UCSD-AML1 (cell line): ENCODE measurements at regions not wholly inside any gene's neighbourhood (a gene's known extent, or its start where the extent isn't known, plus 50 kb on each side); places are given as distances from the start of the nearest gene placed in this dataset.

Experiments used
- DNase-seq: peaks from one replicate; lab custom pipeline; 2025; ENCODE audit not compliant: unreplicated experiment; lab: John Stamatoyannopoulos, UW

- no peak for DNase-seq
These were observed 59.5 kb downstream of the ZIC5 start for GRCh38 chr13:99911965-99912566.

- DNase-seq: no peak
These were observed 60.2 kb downstream of the ZIC5 start for GRCh38 chr13:99911069-99911964.

DNA sequence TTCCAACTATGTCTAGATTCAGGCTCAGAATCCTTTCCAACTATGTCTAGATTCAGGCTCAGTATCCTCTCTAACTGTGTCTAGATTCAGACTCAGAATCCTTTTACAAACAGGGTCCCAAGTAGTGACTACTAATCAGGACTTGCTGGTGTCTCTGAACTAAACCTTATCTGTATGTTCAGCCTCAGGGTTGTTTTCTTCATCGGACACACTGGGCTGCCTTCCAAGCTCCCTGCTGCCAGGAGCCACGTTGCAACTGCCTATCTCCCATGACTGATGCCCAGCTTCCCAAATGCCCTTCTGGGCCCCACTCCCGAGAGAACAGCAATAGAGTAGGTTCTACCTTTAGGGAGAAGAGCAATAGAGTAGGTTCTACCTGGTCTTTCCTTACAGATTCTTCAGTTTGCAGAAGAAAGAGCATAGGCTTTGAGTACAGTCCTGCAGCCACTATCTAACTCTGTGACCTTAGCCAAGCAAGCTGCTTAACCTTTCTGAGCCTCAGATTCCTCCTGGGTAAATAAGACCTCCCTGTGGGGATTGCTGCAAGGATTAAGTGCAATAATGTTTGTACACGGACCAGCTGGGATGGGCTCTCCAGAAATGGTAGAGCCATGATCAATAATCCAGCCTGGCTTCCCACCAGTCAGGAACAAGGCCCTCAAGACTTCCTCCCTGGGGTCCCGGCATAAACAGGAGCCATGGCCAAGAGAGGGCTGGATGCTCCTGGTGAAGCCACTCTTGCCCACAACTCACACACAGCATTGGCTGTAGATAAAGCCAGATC is 61.5 kb downstream of the ZIC5 start:
- no peak for DNase-seq

GRCh38 chr13:99909097-99909835 is 62.3 kb downstream of the ZIC5 start:
- no peak for DNase-seq

GRCh38 chr13:99908140-99908803 is 63.3 kb downstream of the ZIC5 start:
- no peak for DNase-seq

DNA sequence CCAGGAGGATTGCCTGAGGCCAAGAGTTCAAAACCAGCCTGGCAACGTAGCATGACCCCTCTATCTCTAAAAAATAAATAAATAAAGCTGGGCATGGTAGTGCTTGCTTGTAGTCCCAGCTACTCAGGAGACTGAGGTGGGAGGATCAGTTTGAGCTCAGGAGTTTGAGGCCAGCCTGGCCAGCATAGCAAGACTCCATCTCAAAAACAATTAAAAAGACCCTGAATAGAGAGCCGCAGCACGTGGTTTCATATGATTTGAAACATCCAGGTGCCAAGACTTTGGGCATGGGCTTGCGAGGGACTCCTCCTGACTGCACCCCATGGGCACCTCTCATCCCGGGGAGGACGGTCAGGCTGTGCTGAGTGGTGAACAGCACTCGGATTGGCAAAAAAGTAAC is 63.9 kb downstream of the ZIC5 start:
- no peak for DNase-seq

- no peak for DNase-seq
These were observed 64.5 kb downstream of the ZIC5 start for GRCh38 chr13:99907038-99907437.

- no peak for DNase-seq
These were observed 65.8 kb downstream of the ZIC5 start for GRCh38 chr13:99905814-99906213.

DNA sequence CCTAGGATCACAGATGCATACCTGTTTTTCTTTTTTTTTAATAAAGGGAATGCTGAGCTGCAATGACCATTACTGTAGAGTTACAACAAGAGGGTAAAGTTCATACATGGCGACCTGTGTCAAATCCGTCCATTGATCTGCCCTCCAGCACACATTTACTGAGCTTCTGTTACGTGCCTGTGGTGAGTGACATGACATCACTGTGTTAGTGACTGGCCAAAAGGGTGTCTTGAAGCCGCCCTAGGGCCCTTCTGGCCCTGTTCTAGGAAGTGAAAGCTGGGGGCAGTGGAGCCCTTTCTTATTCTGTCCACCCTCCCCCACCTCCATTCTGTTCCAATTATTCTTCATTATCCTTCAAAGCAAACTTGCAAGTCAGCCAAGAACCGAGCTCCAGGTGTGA is 66.3 kb downstream of the ZIC5 start:
- DNase-seq: no peak

- DNase-seq: no peak
These were observed 68.4 kb downstream of the ZIC5 start for GRCh38 chr13:99903140-99903539.

DNA sequence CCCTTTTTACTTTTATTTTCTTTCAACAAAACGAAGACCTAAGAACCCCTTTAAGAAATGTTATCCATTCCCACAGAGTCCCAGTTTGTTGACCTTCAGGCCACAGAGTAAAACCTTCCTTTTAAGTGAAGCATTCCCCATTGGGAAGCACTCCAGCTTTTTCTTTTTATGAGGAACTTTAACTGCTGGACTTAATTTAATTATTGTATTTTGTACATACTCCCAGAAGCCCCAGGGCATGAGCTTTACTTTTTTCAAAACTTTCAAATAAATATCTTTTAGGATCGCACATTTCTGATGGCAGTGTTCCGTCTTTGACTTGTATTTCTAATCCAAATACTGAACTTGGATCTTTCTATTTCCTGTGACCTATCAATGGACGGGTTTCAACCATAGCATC is 68.9 kb downstream of the ZIC5 start:
- DNase-seq: no peak

- DNase-seq: no peak
These were observed 70.6 kb downstream of the ZIC5 start for GRCh38 chr13:99900960-99901359.

DNA sequence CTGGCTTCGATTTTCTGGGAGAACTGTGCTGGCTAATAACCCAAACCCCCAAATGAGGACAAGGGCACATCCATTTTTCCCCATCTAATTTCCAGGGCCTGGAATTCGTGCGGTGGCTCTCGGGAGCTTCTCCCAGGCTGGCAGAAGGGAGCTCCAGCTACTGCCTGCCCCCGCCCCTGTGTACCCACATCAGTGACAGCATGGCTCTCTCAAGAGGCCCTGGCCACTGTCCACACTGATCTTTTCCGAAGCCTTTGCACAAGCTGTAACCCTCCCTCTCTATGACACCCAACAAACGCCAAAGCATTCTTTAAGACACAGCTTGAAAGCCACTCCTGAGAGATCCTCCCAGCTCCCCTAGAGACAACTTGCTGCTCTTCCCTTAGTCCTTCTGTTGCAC is 73.1 kb downstream of the ZIC5 start:
- no peak for DNase-seq

GRCh38 chr13:99897076-99897440 is 74.5 kb downstream of the ZIC5 start:
- DNase-seq: no peak

DNA sequence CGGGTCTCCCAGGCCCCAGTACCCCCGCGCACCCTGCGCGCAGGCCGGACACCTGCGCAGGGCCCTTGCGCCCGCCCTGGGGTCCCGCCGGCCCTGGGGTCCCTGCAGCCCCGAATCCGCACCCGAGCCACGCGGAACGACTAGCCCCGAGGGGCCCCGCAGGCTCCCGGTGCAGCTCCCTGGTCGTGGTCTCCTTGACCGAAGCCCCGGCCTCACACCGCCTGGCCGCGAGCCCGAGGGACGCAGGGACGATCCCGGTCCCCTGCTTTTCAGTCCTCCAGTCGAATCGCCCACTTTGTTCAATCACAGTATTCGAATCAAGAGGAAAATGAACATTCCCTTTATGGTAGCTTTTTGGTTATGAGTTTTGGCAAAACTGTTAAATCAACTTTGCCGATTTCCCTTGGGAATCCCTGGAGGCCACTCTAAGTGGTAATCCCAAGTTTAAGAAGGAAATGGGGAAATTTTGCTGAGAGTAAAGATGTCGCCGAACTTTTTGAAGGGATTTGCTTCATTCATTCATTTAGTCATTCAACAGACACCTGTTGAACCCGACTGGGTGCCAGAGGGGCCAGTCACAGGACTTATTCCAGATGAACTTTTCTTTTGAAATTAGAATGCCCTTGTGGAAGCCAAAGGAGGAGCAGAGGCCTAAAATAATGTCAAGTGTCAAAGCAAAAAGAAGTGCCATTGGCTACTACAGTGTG is 75.0 kb downstream of the ZIC5 start:
- DNase-seq: no peak

DNA sequence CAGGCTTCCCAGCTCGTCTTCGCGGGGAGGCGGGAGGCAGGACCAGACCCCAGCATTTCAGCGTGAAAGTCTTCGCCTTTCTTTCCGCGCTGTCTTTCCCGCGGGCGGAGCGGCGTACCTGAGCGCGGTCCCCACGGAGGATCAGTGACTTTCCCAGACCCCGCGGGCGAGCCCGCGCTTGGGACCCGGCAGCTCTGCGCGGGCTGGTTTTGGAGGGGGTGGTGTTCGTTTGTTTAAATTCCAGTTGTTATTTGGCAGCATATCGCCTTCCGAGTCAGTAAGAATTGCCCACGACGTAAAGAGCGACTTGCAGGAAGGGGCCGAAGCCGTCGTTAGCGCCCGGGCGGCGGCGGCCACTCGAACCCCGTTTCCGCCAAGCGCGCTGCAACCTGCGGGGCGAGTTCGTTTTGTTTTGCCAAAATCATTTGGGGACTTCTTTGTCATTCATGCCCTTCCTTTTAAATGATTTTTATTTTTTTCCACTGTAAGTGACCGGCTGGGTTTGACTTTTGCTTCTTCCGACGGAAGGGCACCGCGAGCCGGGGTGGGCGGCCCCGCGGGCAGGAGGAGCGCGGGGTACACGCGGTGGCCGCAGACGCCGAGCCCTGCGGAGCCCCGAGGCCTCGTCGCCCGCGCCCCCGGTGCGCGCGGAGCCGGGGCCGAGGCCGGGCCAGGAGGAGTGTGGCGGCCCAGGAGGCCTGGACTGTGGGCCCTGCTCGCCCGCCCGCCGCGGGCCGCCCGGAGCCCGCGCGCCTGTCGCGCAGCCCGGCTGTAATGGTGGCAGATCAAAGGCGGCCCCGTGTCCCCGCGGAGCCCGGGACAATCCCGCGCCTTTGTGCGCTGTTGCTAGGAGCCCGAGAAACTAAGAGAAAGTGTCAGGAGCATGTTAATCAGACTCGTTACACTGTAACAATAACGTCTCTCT is 75.9 kb downstream of the ZIC5 start:
- no peak for DNase-seq

DNA sequence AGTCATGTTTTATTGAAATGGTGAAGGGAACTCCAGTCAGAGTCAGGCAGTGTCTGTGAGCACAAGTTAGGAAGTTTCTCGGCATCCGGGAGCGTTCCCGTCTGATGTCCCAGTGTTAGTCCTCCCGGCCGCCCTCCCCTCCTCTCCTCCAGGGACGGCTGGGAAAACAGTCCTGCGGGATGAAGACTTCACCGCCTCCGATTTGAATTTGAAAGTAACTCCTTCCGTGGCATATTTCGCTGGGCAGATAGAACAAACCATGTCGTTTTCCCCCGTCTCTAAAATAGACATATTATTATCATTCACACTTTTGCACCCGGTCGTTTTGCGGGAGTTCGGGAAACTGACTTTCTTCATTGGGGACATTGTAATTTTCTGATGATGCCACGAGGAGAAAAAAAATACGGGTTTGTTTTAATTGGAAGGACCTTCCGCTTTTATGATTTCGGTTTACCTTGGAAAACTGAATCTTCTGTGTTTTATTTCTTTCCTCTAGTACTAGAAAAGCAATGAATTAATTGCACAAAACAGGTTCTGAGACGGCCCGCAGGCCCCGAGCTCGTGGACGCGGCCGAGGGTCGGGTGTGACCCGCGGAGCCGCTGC is 76.6 kb downstream of the ZIC5 start:
- DNase-seq: no peak

DNA sequence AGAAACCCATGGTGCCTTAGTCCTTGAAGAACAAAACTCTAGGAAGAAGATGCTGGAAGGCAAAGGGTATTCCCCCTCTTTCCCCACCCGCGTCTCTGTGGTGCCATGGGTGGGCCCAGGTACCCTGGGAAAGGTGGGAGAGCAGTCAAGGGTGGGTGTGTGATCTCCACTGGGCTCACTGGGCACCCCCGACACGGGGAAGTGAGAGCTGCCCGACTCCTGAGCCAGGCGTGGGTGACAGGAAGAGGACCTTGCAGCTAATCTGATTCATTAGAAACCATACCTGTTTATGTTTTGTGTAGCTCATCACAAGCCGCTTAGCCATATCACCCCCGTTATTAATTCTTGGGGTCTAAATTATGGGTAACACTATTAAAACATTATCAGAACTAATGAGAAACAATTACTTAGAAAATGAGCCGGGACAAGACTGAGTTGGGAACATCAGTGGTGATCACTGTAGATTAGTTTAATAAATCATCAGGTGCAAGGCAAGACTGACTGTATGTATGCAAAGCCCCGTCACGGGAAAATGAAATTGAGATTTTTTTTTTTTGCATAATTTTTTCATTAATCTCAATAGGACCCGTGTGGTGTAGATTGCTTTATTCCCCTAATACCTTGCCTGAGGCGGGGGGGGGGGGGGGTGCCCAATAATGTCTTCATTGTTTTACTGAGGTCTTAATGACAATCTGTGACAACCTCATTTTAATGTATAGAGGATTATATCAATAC is 77.3 kb downstream of the ZIC5 start:
- DNase-seq: no peak
